WERI-Rb-1 (cell line): ENCODE measurements at regions not wholly inside any gene's neighbourhood (a gene's known extent, or its start where the extent isn't known, plus 50 kb on each side); places are given as distances from the start of the nearest gene placed in this dataset.

Experiments
- DNase-seq: peaks from one replicate; pipeline ENCODE4 v3.0.0-alpha.2; 2020
- H3K27ac ChIP-seq: fragments of 250-450 bp; sonication (Bioruptor Pico); 2 replicates; pipeline ENCODE4 v1.5.1; 2020; ENCODE audit warnings: mild to moderate bottlenecking, moderate library complexity
- H3K27me3 ChIP-seq: fragments of 250-450 bp; sonication (Bioruptor Pico); 2 replicates; pipeline ENCODE4 v1.5.1; 2021; ENCODE audit warnings: mild to moderate bottlenecking, low read depth, moderate library complexity; ENCODE audit not compliant: insufficient read depth, severe bottlenecking
- H3K36me3 ChIP-seq: fragments of 250-450 bp; sonication (Bioruptor Pico); 2 replicates; pipeline ENCODE4 v1.5.1; 2020; ENCODE audit warnings: mild to moderate bottlenecking, moderate library complexity
- H3K4me3 ChIP-seq: 2 replicates; pipeline ENCODE4 v1.5.1; 2011; ENCODE audit warnings: low read depth, mild to moderate bottlenecking, control low read depth, low read length
- H3K9me3 ChIP-seq: fragments of 250-450 bp; sonication (Bioruptor Pico); 2 replicates; pipeline ENCODE4 v1.5.1; 2021; ENCODE audit warnings: mild to moderate bottlenecking, moderate library complexity; ENCODE audit not compliant: severe bottlenecking
- TF ChIP-seq, protein P1 (sequence below): IDR thresholded peaks from 2 replicates; pipeline ENCODE4 v1.5.1; 2011; ENCODE audit warnings: low read depth, mild to moderate bottlenecking, control low read depth, inconsistent platforms, low read length

DNA sequence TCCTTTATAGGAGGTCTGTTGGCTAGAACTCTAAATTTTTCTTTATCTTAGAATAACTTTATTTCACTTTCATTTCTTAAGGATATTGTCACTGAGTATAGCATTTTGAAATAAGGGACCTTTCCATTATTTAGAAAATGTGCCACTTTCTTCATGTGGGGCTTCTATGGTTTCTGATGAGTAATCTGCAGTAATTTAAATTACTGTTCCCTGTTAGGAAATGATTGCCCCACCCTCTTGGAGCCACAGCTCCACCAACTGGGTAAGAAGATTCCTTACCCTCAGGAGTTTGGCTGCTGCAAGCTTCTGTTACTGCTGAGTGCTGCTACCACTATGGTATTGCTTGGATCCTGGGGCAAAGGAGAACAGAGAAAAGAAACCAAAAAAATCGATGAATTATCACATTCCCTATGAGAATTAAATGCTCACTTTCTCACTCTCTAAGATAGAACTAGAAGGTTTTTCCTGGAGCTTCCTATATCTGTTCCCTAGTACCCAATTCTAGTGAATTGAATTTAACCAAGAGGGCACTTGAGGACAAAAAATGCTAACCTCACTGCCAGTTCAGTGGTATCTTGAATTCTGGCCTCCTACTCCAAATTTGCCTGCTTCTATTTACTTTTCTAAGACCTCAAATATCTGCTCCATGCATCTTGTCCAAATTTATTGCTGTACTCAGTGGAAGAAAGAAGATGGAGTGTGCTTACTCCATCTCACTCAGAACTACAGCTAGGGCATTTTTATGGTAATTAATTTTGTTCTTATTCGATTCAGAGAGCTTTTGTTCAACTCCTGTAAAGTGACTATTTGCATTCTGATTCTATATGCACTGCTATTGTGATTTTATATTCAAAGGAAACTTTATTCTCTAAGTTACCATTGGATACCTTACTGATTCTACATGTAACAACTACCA, 2111.3 kb downstream of the MAT2B start:
- Histone ChIP-seq H3K9me3 (no peaks in the 10 kb centered on the region), H3K27ac (no peak overlapping the region), H3K27me3 (no peaks in the 10 kb centered on the region), H3K36me3 (no peaks in the 10 kb centered on the region), H3K4me3 (no peak overlapping the region)
- no peak for DNase-seq
- TF ChIP-seq, protein P1, sequence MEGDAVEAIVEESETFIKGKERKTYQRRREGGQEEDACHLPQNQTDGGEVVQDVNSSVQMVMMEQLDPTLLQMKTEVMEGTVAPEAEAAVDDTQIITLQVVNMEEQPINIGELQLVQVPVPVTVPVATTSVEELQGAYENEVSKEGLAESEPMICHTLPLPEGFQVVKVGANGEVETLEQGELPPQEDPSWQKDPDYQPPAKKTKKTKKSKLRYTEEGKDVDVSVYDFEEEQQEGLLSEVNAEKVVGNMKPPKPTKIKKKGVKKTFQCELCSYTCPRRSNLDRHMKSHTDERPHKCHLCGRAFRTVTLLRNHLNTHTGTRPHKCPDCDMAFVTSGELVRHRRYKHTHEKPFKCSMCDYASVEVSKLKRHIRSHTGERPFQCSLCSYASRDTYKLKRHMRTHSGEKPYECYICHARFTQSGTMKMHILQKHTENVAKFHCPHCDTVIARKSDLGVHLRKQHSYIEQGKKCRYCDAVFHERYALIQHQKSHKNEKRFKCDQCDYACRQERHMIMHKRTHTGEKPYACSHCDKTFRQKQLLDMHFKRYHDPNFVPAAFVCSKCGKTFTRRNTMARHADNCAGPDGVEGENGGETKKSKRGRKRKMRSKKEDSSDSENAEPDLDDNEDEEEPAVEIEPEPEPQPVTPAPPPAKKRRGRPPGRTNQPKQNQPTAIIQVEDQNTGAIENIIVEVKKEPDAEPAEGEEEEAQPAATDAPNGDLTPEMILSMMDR: peak; percentile 5; the same call in 1 of the 2 replicates

DNA sequence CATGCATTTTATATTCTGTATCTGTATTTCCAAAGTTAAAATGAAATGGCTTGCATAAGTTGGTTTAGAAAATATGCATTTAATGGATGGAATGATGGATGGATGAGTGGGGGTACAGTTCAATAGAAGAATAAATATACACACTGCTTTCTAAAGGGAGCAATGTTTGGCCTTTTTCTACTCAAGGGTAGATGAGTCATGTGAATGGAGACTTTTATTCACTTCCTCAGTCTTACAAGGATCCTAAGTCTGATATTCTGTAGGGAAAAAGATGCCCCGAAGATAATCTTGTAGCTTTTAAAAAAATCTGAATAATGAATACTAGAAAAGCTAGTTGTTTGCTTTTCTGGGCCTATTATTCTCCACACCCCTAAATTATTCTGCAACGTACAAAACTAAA, 2112.1 kb downstream of the MAT2B start:
- TF ChIP-seq, protein P1: no peak
- no peak for DNase-seq
- H3K27ac ChIP-seq: no peak overlapping the region

DNA sequence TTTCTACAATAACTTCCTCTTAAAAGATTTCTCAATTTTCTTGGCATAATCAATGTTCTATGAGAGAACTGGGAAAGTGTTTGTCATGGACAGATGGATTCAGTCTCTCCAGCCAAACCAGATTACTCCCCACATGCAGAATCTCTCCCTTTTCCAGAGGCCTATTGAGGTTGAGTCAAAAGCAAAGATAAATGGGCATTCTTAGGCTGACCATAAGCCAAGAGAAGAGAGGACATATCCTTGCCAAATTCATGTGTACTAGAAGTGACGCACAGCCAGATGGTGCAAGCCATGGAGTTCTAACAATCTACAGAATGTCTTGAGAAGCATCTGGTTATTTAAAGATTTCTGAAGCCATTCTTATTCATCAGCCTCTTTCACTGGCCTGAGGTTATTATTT, 2115.0 kb downstream of the MAT2B start:
- no peaks in the 10 kb centered on the region for H3K36me3 ChIP-seq
- DNase-seq: no peak
- no peaks in the 10 kb centered on the region for H3K27me3 ChIP-seq
- TF ChIP-seq, protein P1: no peak
- H3K27ac ChIP-seq: no peak overlapping the region
- H3K4me3 ChIP-seq: no peak overlapping the region
- H3K9me3 ChIP-seq: no peaks in the 10 kb centered on the region

More for the DNA sequence above, 2112.1 kb downstream of the MAT2B start:
- H3K9me3 ChIP-seq: no peaks in the 10 kb centered on the region
- no peaks in the 10 kb centered on the region for H3K27me3 ChIP-seq
- H3K36me3 ChIP-seq: no peaks in the 10 kb centered on the region
- no peak overlapping the region for H3K4me3 ChIP-seq

DNA sequence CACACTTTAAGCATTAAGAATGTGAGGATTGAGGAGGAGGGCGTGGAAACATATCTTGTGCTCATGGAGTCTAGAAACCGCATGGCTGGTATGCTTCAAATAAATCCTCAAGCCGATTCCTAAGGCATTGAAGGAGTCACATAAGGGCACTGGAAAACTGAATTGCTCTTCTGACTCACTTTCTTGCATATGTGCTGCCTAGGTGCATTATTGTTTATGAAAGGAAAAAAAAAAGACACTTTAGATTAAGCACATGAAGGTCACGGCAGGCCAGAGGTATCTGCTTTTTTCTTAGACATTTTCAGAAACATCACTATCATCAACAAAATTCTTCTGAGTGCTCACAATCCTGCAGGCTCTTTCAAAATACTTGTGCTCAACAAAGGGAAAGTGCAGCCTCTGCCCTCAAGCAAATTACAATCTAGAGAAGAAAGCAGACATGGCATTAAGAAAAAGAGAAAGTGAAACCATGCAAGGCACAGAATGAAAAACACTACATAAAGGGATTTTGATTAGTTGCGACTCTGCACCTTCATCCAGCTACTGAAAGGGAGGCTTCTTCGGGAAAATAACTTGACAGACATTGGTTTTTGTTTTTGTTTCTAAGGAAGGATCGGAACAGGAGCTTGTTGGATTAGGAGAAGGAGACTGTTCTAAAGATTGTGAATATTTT, 2117.6 kb downstream of the MAT2B start:
- H3K27ac ChIP-seq: no peak overlapping the region
- DNase-seq: no peak
- no peaks in the 10 kb centered on the region for H3K27me3 ChIP-seq
- TF ChIP-seq, protein P1: no peak
- no peaks in the 10 kb centered on the region for H3K9me3 ChIP-seq
- no peak overlapping the region for H3K4me3 ChIP-seq
- H3K36me3 ChIP-seq: no peaks in the 10 kb centered on the region

DNA sequence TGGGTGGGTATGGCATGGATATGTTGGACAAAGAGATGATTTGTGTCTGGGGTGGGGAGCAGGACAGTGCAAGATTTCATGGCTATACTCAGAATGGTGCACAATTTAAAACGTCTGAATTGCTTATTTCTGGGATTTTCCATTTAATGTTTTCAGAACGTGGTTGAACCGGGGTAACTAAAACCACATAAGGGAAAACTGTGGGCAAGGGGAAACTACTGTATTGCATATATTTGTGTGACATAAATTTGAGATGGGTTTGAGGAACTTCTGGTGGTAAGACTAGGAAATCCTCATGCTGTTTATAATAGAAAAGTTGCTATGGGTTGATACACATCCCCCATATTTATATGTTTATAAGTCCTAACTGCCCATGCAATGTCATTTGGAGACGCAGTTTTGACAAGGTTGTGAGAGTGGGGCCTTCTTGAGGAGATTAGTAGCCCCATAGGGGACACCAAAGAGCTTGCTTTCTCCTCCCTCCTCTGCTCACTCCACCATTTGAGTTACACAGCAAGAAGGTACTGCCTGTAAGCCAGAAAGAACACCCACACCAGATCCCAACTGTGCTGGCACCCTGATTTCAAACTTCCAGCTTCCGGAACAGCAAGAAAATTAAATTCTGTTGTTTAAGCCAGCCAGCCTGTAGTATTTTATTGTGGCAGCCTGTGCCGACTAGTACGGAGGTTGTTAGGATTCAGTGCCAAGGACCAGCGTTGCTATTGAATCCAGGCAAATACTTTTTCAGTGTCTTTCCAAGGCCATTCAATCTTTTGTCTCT, 2118.9 kb downstream of the MAT2B start:
- TF ChIP-seq, protein P1: no peak
- H3K36me3 ChIP-seq: no peaks in the 10 kb centered on the region
- no peak overlapping the region for H3K4me3 ChIP-seq
- no peaks in the 10 kb centered on the region for H3K27me3 ChIP-seq
- H3K9me3 ChIP-seq: no peaks in the 10 kb centered on the region
- no peak for DNase-seq
- H3K27ac ChIP-seq: no peak overlapping the region
